Embryonic facial prominence (tissue), 1 donor: ENCODE measurements at regions not wholly inside any gene's neighbourhood (a gene's known extent, or its start where the extent isn't known, plus 50 kb on each side); places are given as distances from the start of the nearest gene placed in this dataset.
"Not testable (repeated sequence)": the region's sequence is repeated elsewhere in the genome, so short reads cannot be mapped to it uniquely, and the experiment has no call there.

Experiments
- DNase-seq: peaks from one replicate; pipeline ENCODE4 v3.0.0-alpha.2; 2016; ENCODE audit errors: extremely low spot score

GRCh38 chr3:69485489-69485888 lies 99.6 kb upstream of the FRMD4B start:
- DNase-seq = no peak

GRCh38 chr3:69484507-69485393 lies 98.9 kb upstream of the FRMD4B start:
- no peak for DNase-seq

DNA sequence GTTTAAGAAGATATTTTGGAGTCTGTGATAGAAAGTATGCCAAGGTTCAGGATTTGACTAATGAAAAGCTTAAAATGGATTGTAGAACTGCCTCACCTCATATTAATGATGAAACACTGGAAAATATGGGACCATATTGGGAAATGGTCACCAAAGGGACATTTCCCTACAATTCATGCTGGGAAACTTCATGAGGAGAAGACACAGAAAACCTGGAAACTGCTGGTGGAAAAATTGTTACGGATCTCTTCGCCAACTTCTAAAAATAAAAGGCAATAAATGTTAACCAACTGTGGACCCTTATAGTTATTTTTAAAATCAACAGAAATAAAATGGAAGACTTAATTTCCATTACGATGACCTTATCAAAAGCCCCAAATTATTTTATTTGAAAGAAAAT lies 97.6 kb upstream of the FRMD4B start:
- DNase-seq = no peak

- not testable (repeated sequence) for DNase-seq
Measured at GRCh38 chr3:69480986-69481385, 95.1 kb upstream of the FRMD4B start.

GRCh38 chr3:69474186-69474585 lies 88.3 kb upstream of the FRMD4B start:
- DNase-seq = no peak

GRCh38 chr3:69472093-69472492 lies 86.2 kb upstream of the FRMD4B start:
- DNase-seq = no peak

GRCh38 chr3:69463531-69463930 lies 77.6 kb upstream of the FRMD4B start:
- DNase-seq = no peak

DNA sequence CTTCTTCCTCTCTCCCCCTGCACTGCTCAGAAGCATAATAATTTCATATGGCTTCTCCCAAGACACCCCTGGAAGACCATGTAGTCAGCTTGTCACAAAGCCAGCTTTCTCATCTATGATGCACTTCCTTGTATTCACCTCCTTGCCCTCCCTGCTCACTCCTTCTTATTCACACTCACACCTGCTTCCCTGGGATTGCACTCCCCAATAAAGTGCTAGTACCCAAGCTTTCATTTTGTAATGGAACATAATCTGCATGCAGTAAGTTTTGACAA lies 76.9 kb upstream of the FRMD4B start:
- DNase-seq = no peak

DNA sequence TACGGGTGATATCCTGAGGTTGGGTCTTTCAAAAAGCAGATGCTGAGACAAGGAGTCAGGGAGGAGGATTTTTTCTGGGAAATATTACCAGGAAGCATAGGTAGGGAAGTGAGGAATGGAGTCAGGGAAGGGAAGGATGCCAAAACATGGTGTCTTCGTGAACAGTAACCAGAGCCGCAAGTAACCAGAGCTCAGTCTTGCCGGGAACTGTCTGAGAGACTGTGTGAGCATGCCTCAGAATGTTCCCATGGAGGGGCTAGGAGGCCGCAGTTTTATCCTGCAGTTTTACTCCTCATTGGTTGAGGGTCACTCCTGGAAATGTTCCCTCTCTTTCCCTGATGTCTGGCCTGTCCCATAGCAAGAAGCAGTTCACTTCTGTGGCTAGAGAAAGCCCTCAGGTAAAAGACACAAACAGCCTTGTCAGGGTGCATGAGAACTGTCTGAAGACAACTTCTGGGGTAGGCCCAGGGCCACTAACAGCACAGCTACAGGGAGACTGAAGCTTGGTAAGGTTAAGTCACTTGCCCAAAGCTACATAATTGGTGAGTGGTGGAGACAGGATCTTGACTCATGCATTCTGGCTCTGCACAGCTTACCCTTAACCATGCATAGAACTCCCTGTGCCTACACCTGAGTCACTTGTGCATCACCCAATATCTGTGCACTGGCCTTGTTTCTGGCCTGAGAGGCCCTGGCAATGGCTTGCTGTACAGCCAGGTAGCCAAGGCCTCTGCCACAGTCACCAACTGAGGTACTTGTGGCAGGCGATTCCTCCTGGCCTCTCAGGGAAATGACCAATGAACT lies 76.3 kb upstream of the FRMD4B start:
- DNase-seq = no peak

DNA sequence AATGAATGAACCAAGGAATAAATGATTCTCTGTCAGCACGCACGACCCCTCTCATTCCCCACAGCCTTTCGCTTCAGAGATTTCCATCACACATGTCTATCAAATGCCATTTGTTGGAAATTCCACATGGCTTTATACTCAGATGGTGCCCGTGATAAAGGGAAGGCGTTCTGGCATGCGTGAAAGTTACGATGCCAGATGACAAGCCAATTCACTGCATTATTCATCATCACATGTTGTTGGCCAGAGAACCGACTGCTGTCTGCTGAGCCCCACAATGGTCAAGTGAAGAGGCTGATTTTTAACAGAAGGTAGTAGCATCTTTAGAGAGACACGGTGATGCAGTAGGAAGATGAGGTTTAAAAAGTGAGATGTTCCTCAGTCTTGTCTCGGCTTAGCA lies 74.1 kb upstream of the FRMD4B start:
- DNase-seq = no peak

DNA sequence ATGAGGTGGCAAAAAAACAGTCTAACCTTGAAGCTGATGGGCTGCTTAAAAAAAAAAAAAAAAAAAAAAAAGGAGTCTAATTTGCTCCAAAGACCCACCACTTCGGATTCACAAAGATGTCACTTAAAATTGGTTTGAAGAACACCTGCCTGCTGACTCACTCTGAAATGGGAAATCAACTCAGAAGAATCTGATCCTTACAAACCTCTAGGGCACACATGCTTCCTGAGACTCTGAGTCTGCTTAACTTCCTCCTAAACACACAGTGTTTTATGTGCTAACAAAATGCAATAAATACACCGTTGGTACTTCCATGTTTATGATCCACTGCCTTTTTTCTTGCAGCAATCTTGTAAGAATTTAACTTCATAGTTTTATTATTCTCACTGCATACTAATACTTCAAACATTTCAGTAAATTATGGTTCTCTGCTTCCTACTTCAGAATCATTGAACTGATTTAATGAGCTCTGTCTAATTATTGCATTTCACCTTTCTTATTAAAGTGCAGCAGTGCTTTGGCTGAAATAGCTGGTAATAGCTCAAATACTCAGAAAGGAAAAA lies 73.0 kb upstream of the FRMD4B start:
- DNase-seq = no peak

DNA sequence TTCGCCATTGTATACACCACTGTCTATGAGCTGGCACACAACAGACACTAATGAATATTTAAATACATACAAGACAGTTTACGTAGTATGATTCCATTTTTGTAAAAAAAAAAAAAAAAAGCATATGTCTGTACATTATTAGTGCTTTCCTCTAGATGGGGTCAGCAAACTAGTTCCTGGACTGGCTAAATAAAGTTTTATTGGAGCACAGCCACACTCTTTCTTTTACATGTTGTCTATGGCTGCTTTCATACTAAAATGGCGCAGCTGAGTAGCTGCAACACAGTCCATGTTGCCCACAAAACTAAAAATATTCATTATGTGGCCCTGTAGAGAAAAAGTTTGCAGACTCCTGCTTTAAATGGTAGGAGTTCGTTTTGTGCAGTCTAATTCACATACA lies 70.7 kb upstream of the FRMD4B start:
- no peak for DNase-seq

GRCh38 chr3:69454204-69454787 lies 68.4 kb upstream of the FRMD4B start:
- DNase-seq = no peak

GRCh38 chr3:69452295-69452694 lies 66.4 kb upstream of the FRMD4B start:
- DNase-seq = no peak

GRCh38 chr3:69451594-69451993 lies 65.7 kb upstream of the FRMD4B start:
- DNase-seq = no peak

GRCh38 chr3:69448877-69449276 lies 63.0 kb upstream of the FRMD4B start:
- DNase-seq = no peak

DNA sequence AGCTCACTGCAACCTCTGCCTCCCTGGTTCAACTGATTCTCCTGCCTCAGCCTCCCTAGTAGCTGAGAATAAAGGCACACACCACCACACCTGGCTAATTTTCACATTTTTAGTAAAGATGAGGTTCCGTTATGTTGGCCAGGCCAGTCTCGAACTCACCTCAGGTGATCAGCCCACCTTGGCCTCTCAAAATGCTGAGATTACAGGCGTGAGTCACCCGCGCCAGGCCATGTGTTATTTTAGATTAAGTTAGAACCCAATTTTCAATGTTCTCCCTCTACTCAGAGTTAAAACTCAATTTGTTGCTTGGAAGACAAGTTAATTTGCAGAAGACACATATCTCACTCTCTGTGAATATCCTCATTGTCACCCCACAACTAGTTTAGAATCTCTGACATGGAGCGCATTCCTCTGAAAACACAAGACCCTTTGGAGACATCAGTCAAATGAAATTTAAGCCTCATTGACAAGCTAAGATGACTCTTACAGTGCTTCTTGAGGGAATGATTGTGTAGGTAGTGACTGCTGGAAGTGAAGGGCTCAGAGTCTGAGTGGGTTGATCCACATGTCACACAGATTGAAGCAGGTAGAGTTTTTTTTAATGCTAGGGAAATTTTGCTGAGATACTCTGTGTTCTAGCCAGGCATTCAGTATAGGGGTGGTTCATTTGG lies 60.6 kb upstream of the FRMD4B start:
- DNase-seq = no peak

GRCh38 chr3:69445498-69445897 lies 59.6 kb upstream of the FRMD4B start:
- DNase-seq = no peak

DNA sequence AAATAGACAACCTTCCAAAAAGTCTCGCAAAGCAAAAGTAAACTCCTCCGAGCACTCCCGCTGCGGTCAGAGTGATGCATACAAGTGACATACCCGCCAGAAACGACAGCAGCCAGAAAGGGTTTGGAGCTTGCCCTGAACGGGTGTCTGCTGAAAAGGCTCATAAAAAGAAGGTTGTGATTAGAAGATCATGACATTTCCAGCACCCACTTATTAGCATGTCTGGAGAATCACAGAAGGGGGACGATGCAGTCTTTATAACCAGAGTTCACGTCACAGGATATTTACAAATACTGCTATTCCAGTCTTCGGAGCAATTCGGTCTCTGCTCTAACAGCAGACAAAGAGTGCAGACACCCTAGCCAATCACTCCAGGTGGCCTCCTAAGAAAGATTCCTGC lies 59.1 kb upstream of the FRMD4B start:
- DNase-seq = no peak

DNA sequence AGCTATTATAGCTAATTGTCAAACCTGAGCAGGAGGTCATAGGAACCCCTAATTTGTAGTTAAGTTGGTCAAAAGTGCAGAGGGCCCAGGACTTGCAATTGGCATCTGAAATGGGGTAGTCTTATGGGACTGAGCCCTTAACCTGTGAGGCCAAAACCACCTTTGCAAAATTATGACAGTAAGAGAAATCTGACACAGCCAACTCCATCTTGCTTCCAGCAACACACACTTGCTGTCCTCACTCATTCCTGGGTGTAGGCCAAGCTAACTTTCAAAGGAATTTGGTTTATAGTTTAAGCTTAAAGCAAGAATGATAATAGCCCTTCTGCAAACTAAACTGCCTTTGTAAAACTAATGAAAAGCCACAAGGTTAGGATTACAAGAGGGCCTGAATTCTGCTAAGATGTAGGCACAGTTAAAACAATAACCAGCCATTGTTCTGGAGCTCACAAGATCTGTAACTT lies 57.6 kb upstream of the FRMD4B start:
- DNase-seq = no peak

DNA sequence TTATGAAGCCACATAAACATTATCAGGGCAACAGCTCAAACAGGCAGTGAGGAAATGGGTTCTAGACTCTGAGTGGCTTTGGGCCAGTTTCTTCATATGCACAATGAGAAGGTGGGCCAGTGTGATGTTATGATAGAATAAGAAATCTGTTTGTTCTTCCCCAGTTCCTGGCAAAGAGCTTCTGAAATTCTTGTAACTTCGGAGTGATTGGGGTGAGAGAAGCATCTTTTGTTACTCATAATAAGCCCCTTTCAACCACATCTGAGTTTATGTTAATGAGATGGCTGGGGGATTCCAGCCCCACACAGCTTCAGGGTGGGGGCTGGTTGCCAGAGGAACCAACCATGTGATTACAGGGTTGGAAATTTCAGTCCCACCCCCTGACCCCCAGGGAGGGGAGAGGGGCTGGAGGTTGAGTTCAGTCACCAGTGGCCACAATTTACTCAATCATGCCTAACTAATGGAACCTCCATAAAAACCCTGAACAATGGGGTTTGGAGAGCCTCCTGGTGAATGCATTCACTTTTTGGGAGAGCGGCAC lies 57.0 kb upstream of the FRMD4B start:
- no peak for DNase-seq

GRCh38 chr3:69441732-69442131 lies 55.8 kb upstream of the FRMD4B start:
- no peak for DNase-seq
